Type B pancreatic cell (in vitro differentiated cells): ENCODE measurements at regions not wholly inside any gene's neighbourhood (a gene's known extent, or its start where the extent isn't known, plus 50 kb on each side); places are given as distances from the start of the nearest gene placed in this dataset.

ENCODE experiments used
- DNase-seq: peaks from one replicate; pipeline ENCODE4 v3.0.0; 2021; ENCODE audit warnings: mixed read lengths; ENCODE audit not compliant: unreplicated experiment; ENCODE audit errors: extremely low spot score
- H3K27ac Mint-ChIP-seq: 2 replicates; pipeline ENCODE4 v1.8.0; 2021; ENCODE audit warnings: mild to moderate bottlenecking, mixed read lengths
- H3K27me3 Mint-ChIP-seq: 2 replicates; pipeline ENCODE4 v1.8.0; 2021; ENCODE audit warnings: mixed read lengths
- H3K36me3 Mint-ChIP-seq: 2 replicates; pipeline ENCODE4 v1.8.0; 2021; ENCODE audit warnings: mixed read lengths
- H3K4me1 Mint-ChIP-seq: one replicate; pipeline ENCODE4 v1.8.0; 2021; ENCODE audit warnings: mixed read lengths; ENCODE audit not compliant: unreplicated experiment
- H3K4me3 Mint-ChIP-seq: 2 replicates; pipeline ENCODE4 v1.8.0; 2021; ENCODE audit warnings: mild to moderate bottlenecking, mixed read lengths
- H3K9me3 Mint-ChIP-seq: 2 replicates; pipeline ENCODE4 v1.8.0; 2021; ENCODE audit warnings: mixed read lengths
- TF ChIP-seq, protein P1 (sequence below): fragments of 200-600 bp; sonication (generic); conservative IDR thresholded peaks from 2 replicates; pipeline ENCODE4 v1.5.0; 2021; ENCODE audit warnings: antibody characterized with exemption, mild to moderate bottlenecking

DNA sequence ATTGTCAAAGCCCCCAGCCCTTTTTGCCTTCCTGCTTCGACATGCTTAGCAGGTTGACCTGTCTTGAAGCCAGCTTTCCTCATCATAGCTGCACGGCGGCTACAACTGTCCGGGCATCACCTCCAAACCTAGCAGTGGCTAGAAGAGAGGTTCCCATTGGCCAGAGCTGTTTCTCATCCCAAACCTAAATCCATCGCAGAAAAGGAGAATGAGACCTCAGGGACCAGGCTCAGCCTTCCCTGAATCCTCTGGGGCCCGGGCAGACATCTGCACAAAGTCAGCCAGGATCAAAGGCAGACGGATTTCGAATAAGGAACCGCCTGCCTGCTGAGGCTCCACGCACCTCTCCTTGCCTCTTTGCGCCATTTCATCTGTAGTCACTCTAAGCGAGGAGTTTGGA is 101.7 kb upstream of the SLC66A3 start:
- no peak overlapping the region for H3K4me3 Mint-ChIP-seq
- DNase-seq: no peak
- TF ChIP-seq, protein P1, sequence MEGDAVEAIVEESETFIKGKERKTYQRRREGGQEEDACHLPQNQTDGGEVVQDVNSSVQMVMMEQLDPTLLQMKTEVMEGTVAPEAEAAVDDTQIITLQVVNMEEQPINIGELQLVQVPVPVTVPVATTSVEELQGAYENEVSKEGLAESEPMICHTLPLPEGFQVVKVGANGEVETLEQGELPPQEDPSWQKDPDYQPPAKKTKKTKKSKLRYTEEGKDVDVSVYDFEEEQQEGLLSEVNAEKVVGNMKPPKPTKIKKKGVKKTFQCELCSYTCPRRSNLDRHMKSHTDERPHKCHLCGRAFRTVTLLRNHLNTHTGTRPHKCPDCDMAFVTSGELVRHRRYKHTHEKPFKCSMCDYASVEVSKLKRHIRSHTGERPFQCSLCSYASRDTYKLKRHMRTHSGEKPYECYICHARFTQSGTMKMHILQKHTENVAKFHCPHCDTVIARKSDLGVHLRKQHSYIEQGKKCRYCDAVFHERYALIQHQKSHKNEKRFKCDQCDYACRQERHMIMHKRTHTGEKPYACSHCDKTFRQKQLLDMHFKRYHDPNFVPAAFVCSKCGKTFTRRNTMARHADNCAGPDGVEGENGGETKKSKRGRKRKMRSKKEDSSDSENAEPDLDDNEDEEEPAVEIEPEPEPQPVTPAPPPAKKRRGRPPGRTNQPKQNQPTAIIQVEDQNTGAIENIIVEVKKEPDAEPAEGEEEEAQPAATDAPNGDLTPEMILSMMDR: no peak
- H3K4me1 Mint-ChIP-seq: peaks cover 8% of the 10 kb centered on the region
- H3K36me3 Mint-ChIP-seq: no peaks in the 10 kb centered on the region
- H3K9me3 Mint-ChIP-seq: no peaks in the 10 kb centered on the region
- peaks cover 2% of the 10 kb centered on the region for H3K27me3 Mint-ChIP-seq
- no peak overlapping the region for H3K27ac Mint-ChIP-seq

DNA sequence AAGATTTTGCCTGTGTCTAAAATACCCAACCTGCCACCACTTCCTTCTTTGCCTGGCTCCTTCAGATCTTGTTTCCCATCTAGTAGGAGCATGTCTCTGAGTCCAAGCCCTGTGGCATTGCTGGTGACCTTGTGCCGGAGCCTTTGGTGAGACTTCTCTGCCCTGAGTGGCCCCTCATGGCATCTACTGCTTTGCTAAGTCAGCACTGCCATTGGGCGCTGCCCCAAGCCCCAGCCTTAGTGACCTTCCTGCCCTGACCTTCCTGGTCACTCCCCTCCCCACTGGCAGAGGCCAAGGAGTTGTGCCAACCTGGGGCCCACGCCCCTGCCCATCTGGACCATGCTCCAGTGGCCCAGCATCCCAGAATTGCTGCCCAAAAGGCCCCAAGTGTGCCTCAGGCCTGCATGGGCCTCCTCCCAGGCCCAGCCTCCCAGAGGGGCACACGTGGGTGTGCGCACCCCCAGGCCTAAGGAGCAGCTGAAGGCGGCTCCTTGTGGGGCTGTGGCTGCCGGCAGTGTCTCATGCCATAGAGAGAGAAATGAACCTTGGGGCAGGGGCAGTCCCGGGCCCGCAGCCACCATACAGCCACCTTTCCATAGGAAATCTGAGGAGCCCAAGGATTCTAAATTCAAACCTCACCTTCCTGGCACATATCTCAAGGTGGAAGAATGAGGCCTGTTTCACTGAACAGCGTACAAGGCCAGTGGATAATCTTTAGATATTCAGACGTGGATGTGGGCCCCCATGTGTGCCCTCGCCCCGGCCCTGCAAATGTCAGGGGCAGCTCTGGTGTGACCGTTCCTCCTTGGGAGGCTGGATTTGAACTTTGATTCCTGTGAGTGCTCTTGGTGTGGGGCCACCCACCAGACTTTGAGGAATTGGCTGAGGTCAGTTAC is 100.2 kb upstream of the SLC66A3 start:
- H3K4me3 Mint-ChIP-seq: no peak overlapping the region
- no peak overlapping the region for H3K27ac Mint-ChIP-seq
- H3K4me1 Mint-ChIP-seq: peaks cover 8% of the 10 kb centered on the region
- no peaks in the 10 kb centered on the region for H3K9me3 Mint-ChIP-seq
- peaks cover 3% of the 10 kb centered on the region for H3K27me3 Mint-ChIP-seq
- no peaks in the 10 kb centered on the region for H3K36me3 Mint-ChIP-seq
- DNase-seq: no peak
- TF ChIP-seq, protein P1: no peak

DNA sequence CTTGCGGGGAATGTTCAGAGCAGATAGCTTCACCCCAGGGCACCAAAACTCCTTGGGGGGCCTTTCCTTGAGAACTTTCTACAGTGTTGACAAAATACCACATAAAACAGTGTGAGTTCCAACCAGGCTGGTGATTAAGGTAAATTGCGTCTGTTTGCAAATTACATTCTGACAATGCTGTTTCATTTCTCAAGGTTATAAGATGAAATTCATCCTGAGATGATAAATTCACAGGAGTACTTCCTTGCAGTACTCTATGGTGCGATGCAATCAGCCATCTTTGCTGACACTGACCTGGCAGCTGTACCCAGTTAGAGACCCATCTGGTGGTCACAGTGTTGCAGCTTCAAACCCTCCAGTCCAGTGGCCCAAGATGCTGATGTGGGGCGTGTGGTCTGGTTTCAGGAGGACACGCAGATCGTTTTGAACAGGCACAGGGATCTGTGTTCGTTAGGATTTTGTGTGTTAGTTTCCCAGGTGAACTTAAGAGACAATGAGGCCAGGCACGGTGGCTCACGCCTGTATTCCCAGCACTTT is 99.5 kb upstream of the SLC66A3 start:
- TF ChIP-seq, protein P1: no peak
- H3K4me3 Mint-ChIP-seq: no peak overlapping the region
- H3K27me3 Mint-ChIP-seq: peaks cover 3% of the 10 kb centered on the region
- no peak overlapping the region for H3K27ac Mint-ChIP-seq
- no peaks in the 10 kb centered on the region for H3K36me3 Mint-ChIP-seq
- H3K4me1 Mint-ChIP-seq: peaks cover 8% of the 10 kb centered on the region
- no peak for DNase-seq
- peaks cover 4% of the 10 kb centered on the region for H3K9me3 Mint-ChIP-seq

DNA sequence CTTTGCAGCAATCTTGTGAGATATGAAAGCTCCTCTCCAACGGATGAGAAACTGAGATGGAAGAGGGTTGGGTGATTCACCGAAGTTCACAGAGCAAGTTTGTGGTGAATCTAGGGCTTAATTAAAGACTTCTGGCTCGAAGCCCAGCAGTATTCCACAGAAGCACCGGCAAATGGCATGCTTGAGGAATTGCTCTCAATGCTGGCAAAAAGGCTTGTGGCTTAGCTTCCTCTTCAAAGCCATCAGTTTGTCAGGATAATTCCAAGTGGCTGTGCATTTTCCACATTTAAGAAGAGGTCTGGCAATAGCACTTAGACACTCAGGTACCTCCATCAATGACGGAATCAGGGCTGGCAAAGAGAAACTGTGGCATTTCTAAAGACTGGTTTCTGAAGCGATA is 98.7 kb upstream of the SLC66A3 start:
- H3K9me3 Mint-ChIP-seq: peaks cover 7% of the 10 kb centered on the region
- H3K27me3 Mint-ChIP-seq: peaks cover 3% of the 10 kb centered on the region
- DNase-seq: no peak
- peaks cover 8% of the 10 kb centered on the region for H3K4me1 Mint-ChIP-seq
- no peaks in the 10 kb centered on the region for H3K36me3 Mint-ChIP-seq
- TF ChIP-seq, protein P1: no peak
- H3K27ac Mint-ChIP-seq: no peak overlapping the region
- no peak overlapping the region for H3K4me3 Mint-ChIP-seq

DNA sequence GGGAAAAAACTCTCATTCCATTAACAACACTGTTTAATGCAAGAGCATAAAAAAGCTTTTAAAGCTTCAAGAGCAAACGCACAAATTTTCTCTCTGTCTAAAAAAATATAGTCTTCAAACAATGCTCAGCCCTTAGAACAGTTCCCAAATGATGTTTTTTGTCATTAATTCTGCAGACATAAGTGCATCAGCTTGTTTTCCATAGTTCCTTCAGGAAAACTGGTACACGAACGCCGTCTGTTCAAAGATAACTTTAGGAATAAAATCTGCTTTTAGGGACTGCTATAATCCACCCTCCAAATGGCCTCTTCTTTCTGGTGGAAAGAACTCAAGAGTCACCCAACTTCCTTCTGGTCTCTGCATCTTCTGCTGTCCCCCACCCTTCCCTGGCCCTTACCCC is 98.2 kb upstream of the SLC66A3 start:
- DNase-seq: no peak
- H3K36me3 Mint-ChIP-seq: no peaks in the 10 kb centered on the region

More for the DNA sequence above, 98.2 kb upstream of the SLC66A3 start:
- Mint-ChIP-seq H3K4me1 (peaks cover 8% of the 10 kb centered on the region), H3K27ac (no peak overlapping the region), H3K9me3 (peaks cover 7% of the 10 kb centered on the region), H3K27me3 (peaks cover 3% of the 10 kb centered on the region), H3K4me3 (no peak overlapping the region)
- TF ChIP-seq, protein P1: no peak
